Small intestine (tissue), 7 donors: ENCODE measurements at regions not wholly inside any gene's neighbourhood (a gene's known extent, or its start where the extent isn't known, plus 50 kb on each side); places are given as distances from the start of the nearest gene placed in this dataset.
"Not testable (repeated sequence)": the region's sequence is repeated elsewhere in the genome, so short reads cannot be mapped to it uniquely, and the experiment has no call there.

Experiments used
- DNase-seq, 2 donors: peaks; one replicate each; pipeline versions ENCODE4 v3.0.0 to v3.0.0-alpha.2; 2013
- FAIRE-seq: peaks from 2 replicates; lab custom pipeline; 2012; peaks lifted over from hg19 to GRCh38; lab: Jason Lieb, UNC
- H3K27ac ChIP-seq, 3 donors: one replicate each; pipeline ENCODE4 v1.5.1; 2013; ENCODE audit warnings: low read length in 2 of 3, mild to moderate bottlenecking in 2 of 3, control low read depth in 1 of 3, inconsistent platforms in 1 of 3, low read depth in 1 of 3, moderate library complexity in 1 of 3
- H3K27me3 ChIP-seq, 3 donors: one replicate each; pipeline ENCODE4 v1.6.1; 2013; ENCODE audit warnings: low read length in 3 of 3, inconsistent platforms in 1 of 3; ENCODE audit not compliant: control insufficient read depth in 3 of 3, insufficient read depth in 3 of 3
- H3K36me3 ChIP-seq, 3 donors: one replicate each; pipeline ENCODE4 v1.6.1; 2013; ENCODE audit warnings: low read length in 3 of 3, inconsistent platforms in 1 of 3, low read depth in 1 of 3, mild to moderate bottlenecking in 1 of 3, moderate library complexity in 1 of 3; ENCODE audit not compliant: control insufficient read depth in 3 of 3, insufficient read depth in 2 of 3
- H3K4me1 ChIP-seq, 3 donors: one replicate each; pipeline ENCODE4 v1.6.1; 2013; ENCODE audit warnings: low read length in 2 of 3, inconsistent platforms in 1 of 3, low read depth in 1 of 3, mild to moderate bottlenecking in 1 of 3, moderate library complexity in 1 of 3; ENCODE audit not compliant: control insufficient read depth in 3 of 3, insufficient read depth in 2 of 3
- H3K4me3 ChIP-seq, 3 donors: one replicate each; pipeline ENCODE4 v1.5.1; 2013; ENCODE audit warnings: low read length in 3 of 3, control low read depth in 1 of 3, inconsistent platforms in 1 of 3, low read depth in 1 of 3, mild to moderate bottlenecking in 1 of 3, moderate library complexity in 1 of 3
- H3K9me3 ChIP-seq, 2 donors: one replicate each; pipeline ENCODE4 v1.6.1; 2013; ENCODE audit warnings: low read depth in 1 of 2, low read length in 1 of 2; ENCODE audit not compliant: control insufficient read depth in 2 of 2, insufficient read depth in 1 of 2
- WGBS, 3 donors: extraction: QIAGEN DNeasy Blood & Tissue Kit; methylation state at CpG; one replicate each; pipeline ENCODE4 v1.1.7; 2013; 5-methylcytosine and 5-hydroxymethylcytosine counted together
- donor health status: healthy with polysubstance abuse.
- donor health status: control.
- donor health status: control.
- donor health status: Bipolar disorder and iron deficiency.
- donor health status: healthy.

GRCh38 chr3:104916971-104917370 lies 449.7 kb upstream of the ALCAM start:
- peaks cover 0 to 2% of the 10 kb centered on the region in 2 donors for H3K9me3 ChIP-seq
- no peak overlapping the region for H3K4me3 ChIP-seq
- H3K27ac ChIP-seq = no peak overlapping the region
- 22 to 33% (median 26%) methylated on average over 1 of the region's 1 CpG for WGBS, 3 donors
- peak; percentile 39 for FAIRE-seq
- no peaks in the 10 kb centered on the region for H3K36me3 ChIP-seq
- no peaks in the 10 kb centered on the region for H3K27me3 ChIP-seq
- no peak for DNase-seq
- H3K4me1 ChIP-seq = no peaks in the 10 kb centered on the region

DNA sequence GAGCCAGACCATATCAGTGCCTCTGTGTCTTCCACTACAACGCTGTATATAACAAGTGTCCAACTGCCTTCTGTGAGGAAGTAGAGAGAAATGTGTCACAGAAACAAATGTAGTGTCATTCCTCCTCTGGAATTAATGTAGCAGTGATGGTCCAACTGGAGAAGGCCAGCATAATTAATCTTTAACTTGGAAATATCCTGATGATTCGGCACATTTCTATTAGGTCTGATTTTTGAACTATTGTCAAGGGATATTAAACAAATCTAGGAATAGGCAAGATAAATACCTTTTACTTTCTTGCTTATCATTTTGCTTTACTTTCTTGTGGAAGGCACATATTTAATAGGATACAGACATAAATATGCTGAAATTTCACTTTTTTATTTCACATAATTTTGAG lies 446.2 kb upstream of the ALCAM start:
- H3K27me3 ChIP-seq = no peaks in the 10 kb centered on the region
- no peaks in the 10 kb centered on the region for H3K4me1 ChIP-seq
- no peaks in the 10 kb centered on the region for H3K9me3 ChIP-seq
- no peak for DNase-seq
- WGBS, 3 donors = 58 to 90% (median 88%) methylated on average over 2 of the region's 2 CpGs
- no peak overlapping the region for H3K27ac ChIP-seq
- H3K4me3 ChIP-seq = no peak overlapping the region
- H3K36me3 ChIP-seq = no peaks in the 10 kb centered on the region
- no peak for FAIRE-seq

GRCh38 chr3:104933972-104934371 lies 432.7 kb upstream of the ALCAM start:
- H3K4me1 ChIP-seq = no peaks in the 10 kb centered on the region
- H3K4me3 ChIP-seq = no peak overlapping the region
- no peaks in the 10 kb centered on the region for H3K36me3 ChIP-seq
- no peaks in the 10 kb centered on the region for H3K27me3 ChIP-seq
- DNase-seq (no peak), FAIRE-seq (no peak)
- no peaks in the 10 kb centered on the region for H3K9me3 ChIP-seq
- 77 to 87% (median 80%) methylated on average over 3 of the region's 3 CpGs for WGBS, 3 donors
- H3K27ac ChIP-seq = no peak overlapping the region

GRCh38 chr3:104935613-104936012 lies 431.1 kb upstream of the ALCAM start:
- FAIRE-seq = no peak
- H3K9me3 ChIP-seq = no peaks in the 10 kb centered on the region
- DNase-seq = no peak
- H3K36me3 ChIP-seq = no peaks in the 10 kb centered on the region
- no peaks in the 10 kb centered on the region for H3K4me1 ChIP-seq
- no peak overlapping the region for H3K4me3 ChIP-seq
- no peaks in the 10 kb centered on the region for H3K27me3 ChIP-seq
- H3K27ac ChIP-seq = no peak overlapping the region

DNA sequence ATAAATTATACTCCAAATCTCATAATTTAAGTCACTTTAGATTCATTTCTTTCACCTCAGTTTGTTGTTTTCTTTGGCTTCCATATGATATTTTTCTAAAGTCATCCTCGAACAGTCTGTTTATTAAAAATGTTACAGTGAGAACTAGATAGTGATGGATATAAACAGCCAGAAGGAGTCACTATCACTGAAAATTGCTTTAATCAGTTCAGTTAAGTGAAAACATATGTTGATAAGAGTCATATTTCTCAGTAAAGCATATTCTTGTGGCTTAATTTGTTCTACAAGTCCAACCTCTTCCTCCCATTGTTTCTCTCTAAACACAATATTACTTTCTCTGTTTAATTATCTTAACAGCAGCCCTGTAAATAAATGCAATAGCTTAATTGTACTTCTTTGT lies 427.5 kb upstream of the ALCAM start:
- Histone ChIP-seq H3K4me3 (no peak overlapping the region), H3K4me1 (no peaks in the 10 kb centered on the region), H3K9me3 (no peaks in the 10 kb centered on the region), H3K27me3 (no peaks in the 10 kb centered on the region), H3K36me3 (no peaks in the 10 kb centered on the region), H3K27ac (no peak overlapping the region)
- DNase-seq (no peak), FAIRE-seq (no peak)
- 48 to 64% (median 54%) methylated on average over 1 of the region's 1 CpG for WGBS, 3 donors

- no peaks in the 10 kb centered on the region for H3K36me3 ChIP-seq
- no peak overlapping the region for H3K27ac ChIP-seq
- DNase-seq (no peak), FAIRE-seq (no peak)
- H3K4me1 ChIP-seq = no peaks in the 10 kb centered on the region
- H3K9me3 ChIP-seq = no peaks in the 10 kb centered on the region
- WGBS, 3 donors = 90 to 92% (median 92%) methylated on average over 1 of the region's 1 CpG
- no peaks in the 10 kb centered on the region for H3K27me3 ChIP-seq
- no peak overlapping the region for H3K4me3 ChIP-seq
Observed at GRCh38 chr3:104941785-104942184, 424.9 kb upstream of the ALCAM start.

DNA sequence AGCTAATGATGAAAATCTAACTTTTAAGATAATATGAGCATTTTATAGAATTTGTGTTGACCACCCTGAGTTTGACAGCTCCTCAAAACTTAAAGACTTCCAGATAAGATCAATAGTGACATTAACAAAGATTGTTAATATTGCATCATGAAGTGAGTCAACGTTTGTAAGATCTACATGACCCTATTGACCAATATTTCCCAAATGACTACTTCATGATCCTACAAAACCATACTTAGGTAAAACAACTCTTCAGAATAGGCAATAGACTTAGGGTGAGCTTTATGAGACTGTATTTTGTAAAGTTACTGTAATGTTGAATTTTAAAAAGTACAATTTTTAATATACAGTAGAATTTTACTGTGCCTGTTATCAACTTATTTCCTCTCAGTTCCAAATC lies 422.7 kb upstream of the ALCAM start:
- H3K4me3 ChIP-seq = no peak overlapping the region
- no peaks in the 10 kb centered on the region for H3K36me3 ChIP-seq
- H3K27me3 ChIP-seq = no peaks in the 10 kb centered on the region
- 22 to 64% (median 35%) methylated on average over 1 of the region's 1 CpG for WGBS, 3 donors
- DNase-seq (no peak), FAIRE-seq (no peak)
- H3K4me1 ChIP-seq = no peaks in the 10 kb centered on the region
- no peaks in the 10 kb centered on the region for H3K9me3 ChIP-seq
- H3K27ac ChIP-seq = no peak overlapping the region

GRCh38 chr3:104947943-104948342 lies 418.8 kb upstream of the ALCAM start:
- no peaks in the 10 kb centered on the region for H3K36me3 ChIP-seq
- no peak overlapping the region for H3K27ac ChIP-seq
- no peaks in the 10 kb centered on the region for H3K9me3 ChIP-seq
- no peak overlapping the region for H3K4me3 ChIP-seq
- 30 to 77% (median 34%) methylated on average over 3 of the region's 3 CpGs for WGBS, 3 donors
- H3K27me3 ChIP-seq = no peaks in the 10 kb centered on the region
- DNase-seq (no peak), FAIRE-seq (no peak)
- H3K4me1 ChIP-seq = no peaks in the 10 kb centered on the region

- 69 to 84% (median 73%) methylated on average over 4 of the region's 4 CpGs for WGBS, 3 donors
- not testable (repeated sequence) for DNase-seq, H3K27ac ChIP-seq, FAIRE-seq, H3K4me1 ChIP-seq, H3K4me3 ChIP-seq, H3K36me3 ChIP-seq, H3K9me3 ChIP-seq, H3K27me3 ChIP-seq
Observed at GRCh38 chr3:104949810-104950209, 416.9 kb upstream of the ALCAM start.
